GM23338 (cell line): ENCODE measurements at regions not wholly inside any gene's neighbourhood (a gene's known extent, or its start where the extent isn't known, plus 50 kb on each side); places are given as distances from the start of the nearest gene placed in this dataset.

ENCODE experiments used
- ATAC-seq: fragments of 200-7000 bp; cut with Tn5 transposase; 3 replicates; pipeline ENCODE4 v1.9.1; 2020
- DNase-seq: peaks from one replicate; pipeline ENCODE4 v3.0.0-alpha.2; 2015; ENCODE audit warnings: low spot score
- H2AFZ ChIP-seq: fragments of 200-600 bp; sonication (generic); 2 replicates; pipeline ENCODE4 v1.8.0; 2016; ENCODE audit warnings: antibody characterized with exemption, mild to moderate bottlenecking, moderate library complexity
- H3F3A ChIP-seq: fragments of 200-600 bp; sonication (generic); replicated peaks from 2 replicates; pipeline ENCODE4 v1.8.0; 2017; ENCODE audit warnings: antibody characterized with exemption, mixed run types, low read depth
- H3K27ac ChIP-seq: fragments of 200-600 bp; sonication (generic); 2 replicates; pipeline ENCODE4 v1.6.1; 2016; ENCODE audit warnings: low read depth
- H3K27me3 ChIP-seq: fragments of 200-600 bp; sonication (generic); 2 replicates; pipeline ENCODE4 v1.8.0; 2016; ENCODE audit warnings: mild to moderate bottlenecking, mixed run types, moderate library complexity; ENCODE audit not compliant: insufficient read depth
- H3K36me3 ChIP-seq: fragments of 200-600 bp; sonication (generic); 2 replicates; pipeline ENCODE4 v1.8.0; 2016; ENCODE audit warnings: mild to moderate bottlenecking; ENCODE audit not compliant: insufficient read depth
- H3K4me1 ChIP-seq: fragments of 200-600 bp; sonication (generic); 2 replicates; pipeline ENCODE4 v1.8.0; 2016; ENCODE audit warnings: mild to moderate bottlenecking, moderate library complexity; ENCODE audit not compliant: insufficient read depth
- H3K4me2 ChIP-seq: fragments of 200-600 bp; sonication (generic); 2 replicates; pipeline ENCODE4 v1.7.1; 2017; ENCODE audit warnings: mixed run types
- H3K4me3 ChIP-seq: fragments of 200-600 bp; sonication (generic); 2 replicates; pipeline ENCODE4 v1.6.1; 2016; ENCODE audit warnings: mixed run types
- H3K79me2 ChIP-seq: fragments of 200-600 bp; sonication (generic); replicated peaks from 2 replicates; pipeline ENCODE4 v1.8.0; 2017; ENCODE audit warnings: mild to moderate bottlenecking; ENCODE audit not compliant: insufficient read depth
- H3K9me2 ChIP-seq: fragments of 200-600 bp; sonication (generic); 2 replicates; pipeline ENCODE4 v1.8.0; 2017; ENCODE audit not compliant: insufficient read depth
- H4K20me1 ChIP-seq: fragments of 200-600 bp; sonication (generic); replicated peaks from 2 replicates; pipeline ENCODE4 v1.8.0; 2017; ENCODE audit warnings: mild to moderate bottlenecking; ENCODE audit not compliant: insufficient read depth
- H3K27ac Mint-ChIP-seq: 2 replicates; pipeline ENCODE4 v1.8.0; 2020; ENCODE audit warnings: inconsistent platforms, mild to moderate bottlenecking, moderate library complexity, mixed read lengths
- H3K27me3 Mint-ChIP-seq: 3 replicates; pipeline ENCODE4 v1.8.0; 2022; ENCODE audit warnings: low read depth, mild to moderate bottlenecking, moderate library complexity, mixed read lengths, inconsistent platforms; ENCODE audit not compliant: insufficient read depth, poor library complexity
- H3K36me3 Mint-ChIP-seq: 3 replicates; pipeline ENCODE4 v1.8.0; 2021; ENCODE audit warnings: low read depth, mild to moderate bottlenecking, inconsistent platforms, moderate library complexity, mixed read lengths
- H3K4me1 Mint-ChIP-seq: 3 replicates; pipeline ENCODE4 v1.8.0; 2020; ENCODE audit warnings: mild to moderate bottlenecking, inconsistent platforms, mixed read lengths
- H3K4me3 Mint-ChIP-seq: 3 replicates; pipeline ENCODE4 v1.8.0; 2021; ENCODE audit warnings: moderate library complexity, mild to moderate bottlenecking, inconsistent platforms, mixed read lengths
- H3K9me3 Mint-ChIP-seq: 3 replicates; pipeline ENCODE4 v1.8.0; 2020; ENCODE audit warnings: moderate library complexity, mild to moderate bottlenecking, inconsistent platforms, mixed read lengths
- CREB1 ChIP-seq: fragments of 250-450 bp; sonication (Bioruptor Pico); IDR thresholded peaks from 2 replicates; pipeline ENCODE4 v1.5.0; 2020; ENCODE audit warnings: low read depth, mild to moderate bottlenecking, moderate library complexity
- EZH2phosphoT487 ChIP-seq: fragments of 200-600 bp; sonication (generic); IDR thresholded peaks from one replicate; pipeline ENCODE4 v1.8.1; 2018; ENCODE audit warnings: antibody characterized with exemption; ENCODE audit not compliant: unreplicated experiment
- JUNB ChIP-seq: IDR thresholded peaks from one replicate; pipeline ENCODE4 v1.6.1; 2016; ENCODE audit warnings: antibody characterized with exemption; ENCODE audit not compliant: unreplicated experiment
- POLR2AphosphoS5 ChIP-seq: IDR thresholded peaks from 2 replicates; pipeline ENCODE4 v1.6.1; 2016; ENCODE audit warnings: antibody characterized with exemption, low read depth
- STAT1 ChIP-seq: IDR thresholded peaks from one replicate; pipeline ENCODE4 v1.6.1; 2016; ENCODE audit warnings: antibody characterized with exemption; ENCODE audit not compliant: unreplicated experiment
- ZNF114 ChIP-seq: fragments of 250-450 bp; sonication (Bioruptor Pico); IDR thresholded peaks from 2 replicates; pipeline ENCODE4 v1.5.0; 2020; ENCODE audit warnings: mild to moderate bottlenecking, moderate library complexity
- ZNF331 ChIP-seq: fragments of 250-450 bp; sonication (Bioruptor Pico); IDR thresholded peaks from 2 replicates; pipeline ENCODE4 v1.5.0; 2020; ENCODE audit warnings: low read depth, mild to moderate bottlenecking, moderate library complexity
- TF ChIP-seq, protein P1 (sequence below): IDR thresholded peaks from one replicate; pipeline ENCODE4 v1.6.1; 2018; ENCODE audit warnings: antibody characterized with exemption; ENCODE audit not compliant: unreplicated experiment
- TF ChIP-seq, protein P2 (sequence below): fragments of 250-450 bp; sonication (Bioruptor Pico); IDR thresholded peaks from 2 replicates; pipeline ENCODE4 v1.5.0; 2020; ENCODE audit warnings: mild to moderate bottlenecking, moderate library complexity
- TF ChIP-seq, protein P3 (sequence below): IDR thresholded peaks from 2 replicates; pipeline ENCODE4 v1.6.1; 2016; ENCODE audit warnings: antibody characterized with exemption

DNA sequence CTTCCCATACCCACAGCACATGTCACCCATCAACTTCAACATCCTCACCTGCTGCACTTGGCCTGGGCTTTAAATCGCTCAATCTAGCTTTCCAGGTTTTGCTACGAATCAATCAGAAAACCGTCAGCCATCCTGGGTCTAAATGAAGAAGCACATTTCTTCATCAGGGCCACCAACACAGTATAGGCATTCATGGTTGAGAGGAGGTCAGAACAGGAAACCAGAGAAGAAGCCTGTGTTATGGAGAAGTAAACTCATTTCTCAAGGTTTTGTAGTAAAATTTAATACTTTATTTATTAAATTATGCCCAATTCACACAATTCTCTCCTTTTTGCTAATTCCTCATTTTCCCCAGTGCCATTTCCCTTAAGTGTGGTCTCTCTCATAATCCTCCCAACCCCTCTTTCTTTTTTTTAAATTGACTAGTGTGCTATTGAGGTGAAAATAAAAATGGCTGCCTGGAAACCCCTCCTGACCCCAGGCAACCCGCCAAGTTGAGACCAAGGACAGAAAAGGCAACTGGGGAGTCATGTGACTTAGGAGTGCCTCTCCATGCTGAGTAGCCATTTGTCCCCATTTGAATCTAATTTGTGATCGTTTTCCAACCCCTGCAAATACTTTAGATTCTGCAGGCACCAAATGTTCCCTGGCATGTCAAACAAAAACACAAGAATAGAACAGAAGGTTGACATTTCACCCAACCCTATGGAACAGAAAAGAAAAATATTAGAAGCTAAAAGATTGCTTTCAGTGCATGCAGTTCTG lies 181.1 kb upstream of the NAMPT start:
- Mint-ChIP-seq H3K36me3 (no peaks in the 10 kb centered on the region; the same call in 2 of the 3 replicates), H3K4me1 (peaks cover 43% of the 10 kb centered on the region), H3K4me3 (no peak overlapping the region), H3K9me3 (no peaks in the 10 kb centered on the region; the same call in 2 of the 3 replicates), H3K27me3 (peaks cover 1% of the 10 kb centered on the region), H3K27ac (no peak overlapping the region)
- Histone ChIP-seq H3K4me3 (no peak overlapping the region), H3K4me2 (no peak overlapping the region), H3K27ac (no peak overlapping the region), H3F3A (no peaks in the 10 kb centered on the region), H3K9me2 (peaks cover 20% of the 10 kb centered on the region; the same call in 1 of the 2 replicates), H3K36me3 (no peaks in the 10 kb centered on the region), H2AFZ (no peak overlapping the region), H3K79me2 (no peaks in the 10 kb centered on the region), H4K20me1 (no peaks in the 10 kb centered on the region), H3K27me3 (no peaks in the 10 kb centered on the region), H3K4me1 (peaks cover 13% of the 10 kb centered on the region)
- TF ChIP-seq ZNF331 (CRISPR knock-in tag) (no peak), ZNF114 (CRISPR knock-in tag) (no peak), JUNB (no peak), POLR2AphosphoS5 (no peak), STAT1 (no peak), CREB1 (no peak), EZH2phosphoT487 (no peak)
- TF ChIP-seq, protein P1, sequence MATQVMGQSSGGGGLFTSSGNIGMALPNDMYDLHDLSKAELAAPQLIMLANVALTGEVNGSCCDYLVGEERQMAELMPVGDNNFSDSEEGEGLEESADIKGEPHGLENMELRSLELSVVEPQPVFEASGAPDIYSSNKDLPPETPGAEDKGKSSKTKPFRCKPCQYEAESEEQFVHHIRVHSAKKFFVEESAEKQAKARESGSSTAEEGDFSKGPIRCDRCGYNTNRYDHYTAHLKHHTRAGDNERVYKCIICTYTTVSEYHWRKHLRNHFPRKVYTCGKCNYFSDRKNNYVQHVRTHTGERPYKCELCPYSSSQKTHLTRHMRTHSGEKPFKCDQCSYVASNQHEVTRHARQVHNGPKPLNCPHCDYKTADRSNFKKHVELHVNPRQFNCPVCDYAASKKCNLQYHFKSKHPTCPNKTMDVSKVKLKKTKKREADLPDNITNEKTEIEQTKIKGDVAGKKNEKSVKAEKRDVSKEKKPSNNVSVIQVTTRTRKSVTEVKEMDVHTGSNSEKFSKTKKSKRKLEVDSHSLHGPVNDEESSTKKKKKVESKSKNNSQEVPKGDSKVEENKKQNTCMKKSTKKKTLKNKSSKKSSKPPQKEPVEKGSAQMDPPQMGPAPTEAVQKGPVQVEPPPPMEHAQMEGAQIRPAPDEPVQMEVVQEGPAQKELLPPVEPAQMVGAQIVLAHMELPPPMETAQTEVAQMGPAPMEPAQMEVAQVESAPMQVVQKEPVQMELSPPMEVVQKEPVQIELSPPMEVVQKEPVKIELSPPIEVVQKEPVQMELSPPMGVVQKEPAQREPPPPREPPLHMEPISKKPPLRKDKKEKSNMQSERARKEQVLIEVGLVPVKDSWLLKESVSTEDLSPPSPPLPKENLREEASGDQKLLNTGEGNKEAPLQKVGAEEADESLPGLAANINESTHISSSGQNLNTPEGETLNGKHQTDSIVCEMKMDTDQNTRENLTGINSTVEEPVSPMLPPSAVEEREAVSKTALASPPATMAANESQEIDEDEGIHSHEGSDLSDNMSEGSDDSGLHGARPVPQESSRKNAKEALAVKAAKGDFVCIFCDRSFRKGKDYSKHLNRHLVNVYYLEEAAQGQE: no peak
- TF ChIP-seq, protein P2, sequence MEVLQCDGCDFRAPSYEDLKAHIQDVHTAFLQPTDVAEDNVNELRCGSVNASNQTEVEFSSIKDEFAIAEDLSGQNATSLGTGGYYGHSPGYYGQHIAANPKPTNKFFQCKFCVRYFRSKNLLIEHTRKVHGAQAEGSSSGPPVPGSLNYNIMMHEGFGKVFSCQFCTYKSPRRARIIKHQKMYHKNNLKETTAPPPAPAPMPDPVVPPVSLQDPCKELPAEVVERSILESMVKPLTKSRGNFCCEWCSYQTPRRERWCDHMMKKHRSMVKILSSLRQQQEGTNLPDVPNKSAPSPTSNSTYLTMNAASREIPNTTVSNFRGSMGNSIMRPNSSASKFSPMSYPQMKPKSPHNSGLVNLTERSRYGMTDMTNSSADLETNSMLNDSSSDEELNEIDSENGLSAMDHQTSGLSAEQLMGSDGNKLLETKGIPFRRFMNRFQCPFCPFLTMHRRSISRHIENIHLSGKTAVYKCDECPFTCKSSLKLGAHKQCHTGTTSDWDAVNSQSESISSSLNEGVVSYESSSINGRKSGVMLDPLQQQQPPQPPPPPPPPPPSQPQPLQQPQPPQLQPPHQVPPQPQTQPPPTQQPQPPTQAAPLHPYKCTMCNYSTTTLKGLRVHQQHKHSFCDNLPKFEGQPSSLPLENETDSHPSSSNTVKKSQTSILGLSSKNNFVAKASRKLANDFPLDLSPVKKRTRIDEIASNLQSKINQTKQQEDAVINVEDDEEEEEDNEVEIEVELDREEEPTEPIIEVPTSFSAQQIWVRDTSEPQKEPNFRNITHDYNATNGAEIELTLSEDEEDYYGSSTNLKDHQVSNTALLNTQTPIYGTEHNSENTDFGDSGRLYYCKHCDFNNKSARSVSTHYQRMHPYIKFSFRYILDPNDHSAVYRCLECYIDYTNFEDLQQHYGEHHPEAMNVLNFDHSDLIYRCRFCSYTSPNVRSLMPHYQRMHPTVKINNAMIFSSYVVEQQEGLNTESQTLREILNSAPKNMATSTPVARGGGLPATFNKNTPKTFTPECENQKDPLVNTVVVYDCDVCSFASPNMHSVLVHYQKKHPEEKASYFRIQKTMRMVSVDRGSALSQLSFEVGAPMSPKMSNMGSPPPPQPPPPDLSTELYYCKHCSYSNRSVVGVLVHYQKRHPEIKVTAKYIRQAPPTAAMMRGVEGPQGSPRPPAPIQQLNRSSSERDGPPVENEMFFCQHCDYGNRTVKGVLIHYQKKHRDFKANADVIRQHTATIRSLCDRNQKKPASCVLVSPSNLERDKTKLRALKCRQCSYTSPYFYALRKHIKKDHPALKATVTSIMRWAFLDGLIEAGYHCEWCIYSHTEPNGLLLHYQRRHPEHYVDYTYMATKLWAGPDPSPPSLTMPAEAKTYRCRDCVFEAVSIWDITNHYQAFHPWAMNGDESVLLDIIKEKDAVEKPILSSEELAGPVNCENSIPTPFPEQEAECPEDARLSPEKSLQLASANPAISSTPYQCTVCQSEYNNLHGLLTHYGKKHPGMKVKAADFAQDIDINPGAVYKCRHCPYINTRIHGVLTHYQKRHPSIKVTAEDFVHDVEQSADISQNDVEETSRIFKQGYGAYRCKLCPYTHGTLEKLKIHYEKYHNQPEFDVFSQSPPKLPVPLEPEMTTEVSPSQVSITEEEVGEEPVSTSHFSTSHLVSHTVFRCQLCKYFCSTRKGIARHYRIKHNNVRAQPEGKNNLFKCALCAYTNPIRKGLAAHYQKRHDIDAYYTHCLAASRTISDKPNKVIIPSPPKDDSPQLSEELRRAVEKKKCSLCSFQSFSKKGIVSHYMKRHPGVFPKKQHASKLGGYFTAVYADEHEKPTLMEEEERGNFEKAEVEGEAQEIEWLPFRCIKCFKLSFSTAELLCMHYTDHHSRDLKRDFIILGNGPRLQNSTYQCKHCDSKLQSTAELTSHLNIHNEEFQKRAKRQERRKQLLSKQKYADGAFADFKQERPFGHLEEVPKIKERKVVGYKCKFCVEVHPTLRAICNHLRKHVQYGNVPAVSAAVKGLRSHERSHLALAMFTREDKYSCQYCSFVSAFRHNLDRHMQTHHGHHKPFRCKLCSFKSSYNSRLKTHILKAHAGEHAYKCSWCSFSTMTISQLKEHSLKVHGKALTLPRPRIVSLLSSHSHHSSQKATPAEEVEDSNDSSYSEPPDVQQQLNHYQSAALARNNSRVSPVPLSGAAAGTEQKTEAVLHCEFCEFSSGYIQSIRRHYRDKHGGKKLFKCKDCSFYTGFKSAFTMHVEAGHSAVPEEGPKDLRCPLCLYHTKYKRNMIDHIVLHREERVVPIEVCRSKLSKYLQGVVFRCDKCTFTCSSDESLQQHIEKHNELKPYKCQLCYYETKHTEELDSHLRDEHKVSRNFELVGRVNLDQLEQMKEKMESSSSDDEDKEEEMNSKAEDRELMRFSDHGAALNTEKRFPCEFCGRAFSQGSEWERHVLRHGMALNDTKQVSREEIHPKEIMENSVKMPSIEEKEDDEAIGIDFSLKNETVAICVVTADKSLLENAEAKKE (CRISPR knock-in tag): no peak
- TF ChIP-seq, protein P3, sequence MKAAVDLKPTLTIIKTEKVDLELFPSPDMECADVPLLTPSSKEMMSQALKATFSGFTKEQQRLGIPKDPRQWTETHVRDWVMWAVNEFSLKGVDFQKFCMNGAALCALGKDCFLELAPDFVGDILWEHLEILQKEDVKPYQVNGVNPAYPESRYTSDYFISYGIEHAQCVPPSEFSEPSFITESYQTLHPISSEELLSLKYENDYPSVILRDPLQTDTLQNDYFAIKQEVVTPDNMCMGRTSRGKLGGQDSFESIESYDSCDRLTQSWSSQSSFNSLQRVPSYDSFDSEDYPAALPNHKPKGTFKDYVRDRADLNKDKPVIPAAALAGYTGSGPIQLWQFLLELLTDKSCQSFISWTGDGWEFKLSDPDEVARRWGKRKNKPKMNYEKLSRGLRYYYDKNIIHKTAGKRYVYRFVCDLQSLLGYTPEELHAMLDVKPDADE: no peak
- DNase-seq: no peak
- ATAC-seq: no peak
